GM18519 (cell line): ENCODE measurements at regions not wholly inside any gene's neighbourhood (a gene's known extent, or its start where the extent isn't known, plus 50 kb on each side); places are given as distances from the start of the nearest gene placed in this dataset.
"Not testable (repeated sequence)": the region's sequence is repeated elsewhere in the genome, so short reads cannot be mapped to it uniquely, and the experiment has no call there.

Experiments
- ATAC-seq: cut with Tn5 transposase; IDR thresholded peaks from one replicate; pipeline ENCODE4 v1.9.1; 2021; ENCODE audit warnings: mild to moderate bottlenecking, moderate library complexity; ENCODE audit not compliant: unreplicated experiment, low FRiP score

DNA sequence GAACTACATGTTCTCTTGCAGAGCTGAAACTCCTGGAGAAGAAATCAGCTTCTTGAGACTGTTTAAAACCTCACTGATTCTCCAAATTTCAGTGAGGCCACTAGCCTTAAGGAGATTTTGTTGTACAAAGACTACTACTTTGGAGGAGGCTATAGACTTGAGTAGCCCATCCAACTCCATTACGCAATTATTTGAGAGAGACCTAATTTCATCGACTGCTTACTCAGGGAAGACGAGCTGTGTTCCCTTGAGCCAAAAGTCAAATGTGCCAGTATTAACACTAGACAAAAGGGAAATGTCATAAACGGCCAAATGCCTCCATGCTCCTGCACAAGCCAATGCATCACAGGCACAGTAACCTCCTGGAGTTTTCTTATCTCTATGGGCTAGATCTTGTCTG, 182.8 kb upstream of the SESN3 start:
- ATAC-seq, result no peak

GRCh38 chr11:95413021-95413420, 182.0 kb upstream of the SESN3 start:
- ATAC-seq, result no peak

GRCh38 chr11:95412074-95412473, 181.1 kb upstream of the SESN3 start:
- no peak for ATAC-seq

DNA sequence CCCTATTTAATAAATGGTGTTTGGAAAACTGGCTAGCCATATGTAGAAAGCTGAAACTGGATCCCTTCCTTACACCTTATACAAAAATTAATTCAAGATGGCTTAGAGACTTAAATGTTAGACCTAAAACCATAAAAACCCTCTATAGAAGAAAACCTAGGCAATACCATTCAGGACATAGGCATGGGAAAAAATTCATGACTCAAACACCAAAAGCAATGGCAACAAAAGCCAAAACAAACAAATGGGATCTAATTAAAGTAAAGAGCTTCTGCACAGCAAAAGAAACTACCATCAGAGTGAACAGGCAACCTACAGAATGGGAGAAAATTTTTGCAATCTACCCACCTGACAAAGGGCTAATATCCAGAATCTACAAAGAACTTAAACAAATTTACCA, 179.7 kb upstream of the SESN3 start:
- not testable (repeated sequence) for ATAC-seq

DNA sequence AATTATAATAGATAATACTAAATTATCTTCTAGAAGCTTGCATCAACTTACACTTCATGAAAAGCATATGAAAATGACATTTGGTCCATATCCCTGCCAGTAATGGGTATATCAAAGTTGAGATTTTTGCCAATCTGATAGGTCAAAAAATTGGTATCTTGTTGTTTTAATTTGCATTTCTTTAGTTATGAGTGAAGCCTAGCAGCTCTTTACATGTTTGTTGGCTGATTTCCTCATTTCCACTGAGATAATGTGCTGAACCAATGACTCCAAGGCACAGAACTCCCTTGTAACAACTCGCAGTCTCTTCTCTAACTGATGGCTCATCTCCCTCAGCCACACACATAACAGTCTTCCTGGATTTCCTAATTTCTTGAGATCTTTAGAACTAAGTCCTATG, 175.3 kb upstream of the SESN3 start:
- no peak for ATAC-seq

GRCh38 chr11:95404370-95404769, 173.4 kb upstream of the SESN3 start:
- no peak for ATAC-seq

DNA sequence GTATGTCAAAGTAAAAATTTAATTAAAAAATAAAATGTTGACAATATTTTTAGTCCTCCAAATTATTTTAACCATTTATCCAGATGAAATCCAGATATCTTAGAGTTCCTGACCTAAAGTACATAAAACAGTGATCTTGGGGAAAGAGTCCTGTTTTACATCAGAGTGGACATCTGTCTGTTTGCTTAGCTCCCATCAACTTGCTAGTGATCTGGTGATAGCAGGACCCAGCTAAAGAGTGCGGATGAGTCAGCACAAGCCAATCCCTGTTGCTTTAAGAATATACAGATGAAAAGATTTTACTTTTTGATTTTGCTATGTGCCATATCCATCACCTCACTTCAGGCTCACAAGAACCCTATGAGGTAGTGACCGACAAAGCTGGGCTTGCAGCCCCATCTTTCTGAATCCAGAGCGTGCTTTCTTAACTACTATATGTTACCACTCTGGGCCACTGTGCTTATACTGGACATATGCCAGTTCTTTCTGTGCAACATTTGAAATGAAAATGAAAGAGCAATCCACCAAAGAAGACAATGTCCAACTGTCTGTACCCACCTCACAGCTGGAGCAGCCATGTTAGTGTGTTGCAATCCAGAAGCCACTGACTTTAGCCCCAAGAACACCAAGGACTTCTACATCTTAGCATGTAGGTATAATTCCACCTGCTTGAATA, 167.6 kb upstream of the SESN3 start:
- ATAC-seq, result no peak

DNA sequence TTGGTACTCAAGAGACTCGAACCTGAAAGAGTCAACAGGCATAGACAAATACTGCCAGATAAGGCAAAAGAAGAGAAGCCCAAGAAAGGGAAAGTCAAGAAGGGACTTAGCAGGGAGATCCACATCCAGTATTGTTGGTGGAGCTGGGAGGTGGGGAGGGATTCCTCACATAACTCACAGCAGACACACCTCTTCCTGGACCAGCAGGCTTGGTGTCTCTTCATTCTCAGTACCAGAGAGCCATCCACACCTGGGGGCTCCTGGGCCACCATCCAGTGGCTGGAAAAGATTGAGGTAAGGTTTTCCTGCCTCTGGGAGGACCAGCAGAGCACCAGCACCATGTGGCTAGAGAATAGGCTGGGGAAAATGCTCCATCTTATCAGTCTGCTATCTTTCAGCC, 161.6 kb upstream of the SESN3 start:
- no peak for ATAC-seq

DNA sequence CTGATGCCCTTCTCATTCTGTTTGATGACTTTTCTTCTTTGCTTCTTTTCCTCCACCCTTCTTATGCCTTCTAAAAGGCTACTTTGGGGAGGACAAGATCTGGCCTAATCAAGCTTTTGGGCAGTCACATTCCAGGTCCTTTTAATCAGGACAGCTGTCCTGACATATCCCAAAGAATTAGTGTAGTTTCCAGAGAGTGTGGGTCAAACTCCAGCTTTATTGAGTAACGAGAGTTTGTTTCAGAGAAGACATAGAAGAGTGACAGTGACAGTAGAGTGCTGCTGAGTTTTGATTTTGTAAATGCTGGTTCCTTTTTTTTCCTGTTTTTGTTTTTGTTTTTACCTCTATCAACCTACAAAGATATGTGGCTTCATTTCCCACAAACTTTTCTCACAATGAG, 158.4 kb upstream of the SESN3 start:
- no peak for ATAC-seq

DNA sequence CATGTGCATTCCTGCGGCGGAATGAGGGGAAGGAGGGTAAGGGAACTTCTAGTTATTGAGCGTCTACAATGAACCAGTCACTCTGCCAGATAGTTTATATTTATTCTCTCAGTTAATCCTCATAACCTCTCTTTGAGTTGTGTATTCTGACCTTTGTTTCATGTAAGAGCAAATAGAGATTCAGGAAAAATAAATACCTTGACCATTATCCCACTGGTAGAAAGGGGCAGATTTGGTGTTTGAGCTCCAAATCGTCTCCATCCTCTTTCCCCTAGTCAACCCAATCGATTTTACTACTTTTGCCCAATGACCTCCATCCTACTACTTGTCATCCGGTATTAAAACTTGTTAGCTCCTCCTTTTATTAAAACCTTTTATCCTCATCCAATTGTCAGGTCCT, 157.1 kb upstream of the SESN3 start:
- ATAC-seq, result no peak

DNA sequence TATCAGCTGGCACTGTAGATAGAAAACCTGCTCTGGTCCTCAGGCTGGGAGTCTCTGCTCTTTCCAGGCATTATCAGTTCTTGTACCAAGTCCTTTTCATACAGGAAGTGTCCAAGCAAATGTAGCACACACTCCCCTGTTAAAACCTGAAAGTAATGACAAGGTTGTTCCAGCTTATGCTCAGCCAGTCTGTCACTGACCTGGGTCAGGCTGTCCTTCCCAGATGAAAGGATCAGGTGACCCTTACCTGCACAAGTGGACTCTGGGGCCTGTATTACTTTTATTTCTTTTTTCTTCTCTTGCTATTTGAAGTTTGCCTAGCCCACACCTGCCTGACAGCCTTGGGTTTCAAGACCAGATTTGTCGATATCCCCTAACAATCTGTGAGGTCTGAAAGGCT, 156.3 kb upstream of the SESN3 start:
- no peak for ATAC-seq

DNA sequence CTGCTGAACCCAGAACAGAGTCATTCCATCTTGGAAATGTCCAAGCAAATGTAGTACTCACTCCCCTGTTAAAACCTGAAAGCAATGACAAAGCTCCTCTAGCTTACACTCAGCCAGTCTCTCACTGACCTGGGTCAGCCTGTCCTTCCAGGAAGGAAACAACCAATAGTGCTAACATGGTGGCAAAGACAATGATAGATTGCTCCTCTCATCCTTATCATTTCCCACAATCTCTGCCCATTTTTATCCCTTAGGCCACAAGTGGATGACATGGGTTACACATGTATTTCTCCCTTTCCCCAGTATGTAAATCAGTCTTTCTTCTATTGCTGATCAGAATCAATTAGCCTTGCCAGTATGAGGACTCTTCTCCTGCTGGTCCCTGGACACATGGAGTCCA, 154.6 kb upstream of the SESN3 start:
- ATAC-seq, result no peak

GRCh38 chr11:95379479-95379878, 148.5 kb upstream of the SESN3 start:
- ATAC-seq, result no peak

DNA sequence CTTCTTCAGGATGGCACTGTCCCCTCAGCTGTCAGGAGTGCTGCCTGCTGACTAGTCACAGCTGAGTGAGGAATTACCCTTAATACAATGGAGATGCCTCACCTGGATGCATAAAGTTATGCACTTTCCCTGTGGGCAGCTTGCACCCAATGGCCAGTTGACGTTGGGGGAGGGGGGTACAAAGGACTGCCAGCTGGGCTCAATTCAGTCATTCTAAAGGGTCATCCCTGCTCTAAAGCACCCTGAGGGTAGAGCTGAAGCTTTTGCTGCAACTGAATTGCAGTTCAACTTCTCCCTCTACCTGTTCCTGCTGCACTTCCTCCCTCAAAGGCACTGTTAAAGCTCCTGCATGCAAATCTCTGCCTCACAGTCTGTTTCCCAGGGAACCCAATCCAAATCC, 147.8 kb upstream of the SESN3 start:
- no peak for ATAC-seq

- ATAC-seq, result no peak
These were observed 147.1 kb upstream of the SESN3 start for GRCh38 chr11:95378111-95378510.

- no peak for ATAC-seq
These were observed 144.9 kb upstream of the SESN3 start for GRCh38 chr11:95375886-95376285.

DNA sequence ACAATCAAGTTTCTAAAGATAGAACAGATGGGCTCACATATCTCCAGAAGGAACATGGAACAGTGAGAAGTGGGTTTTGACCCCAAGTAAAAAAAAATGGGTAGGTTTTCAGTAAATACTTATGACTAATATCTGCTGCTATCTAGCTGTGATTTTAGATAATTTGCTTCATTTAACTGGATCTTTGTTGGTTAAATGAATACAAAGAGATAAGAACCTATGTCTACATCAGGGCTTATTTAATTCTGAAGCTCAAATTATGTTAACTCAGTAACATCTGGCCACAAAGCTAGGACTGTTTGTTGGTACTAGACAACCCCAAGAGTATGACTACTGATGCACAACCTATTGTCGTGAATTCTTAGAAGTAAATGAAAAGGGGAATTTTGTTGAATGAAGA, 144.4 kb upstream of the SESN3 start:
- ATAC-seq, result no peak

- ATAC-seq, result no peak
These were observed 143.1 kb upstream of the SESN3 start for GRCh38 chr11:95374105-95374504.

GRCh38 chr11:95373241-95373640, 142.2 kb upstream of the SESN3 start:
- no peak for ATAC-seq

- ATAC-seq, result no peak
These were observed 141.2 kb upstream of the SESN3 start for GRCh38 chr11:95372097-95372656.

GRCh38 chr11:95371153-95371552, 140.2 kb upstream of the SESN3 start:
- no peak for ATAC-seq

GRCh38 chr11:95367726-95368125, 136.7 kb upstream of the SESN3 start:
- ATAC-seq, result no peak

- ATAC-seq, result no peak
These were observed 134.3 kb upstream of the SESN3 start for GRCh38 chr11:95365348-95365747.
